ENCODE measurements at regions not wholly inside any gene's neighbourhood (a gene's known extent, or its start where the extent isn't known, plus 50 kb on each side); places are given as distances from the start of the nearest gene placed in this dataset.

GRCh38 chr19:31527443-31527842 is 178.2 kb upstream of the TSHZ3 start:
- TF ChIP-seq CTCF (IDR thresholded peaks at IDR 0.05; ENCODE audit: low read depth, low read length, poor library complexity, severe bottlenecking): no peak
- no peak for TF ChIP-seq EZH2phosphoT487 (IDR thresholded peaks at IDR 0.05; ENCODE audit: borderline replicate concordance, low read length)
